ENCODE measurements at regions not wholly inside any gene's neighbourhood (a gene's known extent, or its start where the extent isn't known, plus 50 kb on each side); places are given as distances from the start of the nearest gene placed in this dataset.

GRCh38 chr5:18881615-18882014 is 1106.4 kb downstream of the CDH18 start:
- H3K27me3 Mint-ChIP-seq (ENCODE audit: insufficient read depth), result no peaks in the 10 kb centered on the region
- DNase-seq, result no peak
- no peaks in the 10 kb centered on the region for H3K9me3 Mint-ChIP-seq
- no peak for TF ChIP-seq CTCF (conservative IDR thresholded peaks at IDR 0.05)
- Histone ChIP-seq H3K27ac (ENCODE audit: low read depth, low read length) (no peak overlapping the region), H3K9ac (ENCODE audit: extremely low read depth, low read length, poor library complexity, severe bottlenecking) (no peak overlapping the region), H3K4me1 (ENCODE audit: control insufficient read depth, insufficient read depth, low read length) (no peaks in the 10 kb centered on the region), H3K36me3 (ENCODE audit: control insufficient read depth, insufficient read depth, low read length) (no peaks in the 10 kb centered on the region), H3K4me3 (ENCODE audit: low read length) (no peak overlapping the region), H3K27me3 (ENCODE audit: control insufficient read depth, insufficient read depth, low read length, poor library complexity, severe bottlenecking) (no peaks in the 10 kb centered on the region), H3K9me3 (ENCODE audit: control insufficient read depth, low read length) (no peaks in the 10 kb centered on the region)
- 88% methylated on average over 1 of the region's 1 CpG; no CpG with 5 or more reads in 1 of the 2 experiments for WGBS, 2 experiments (ENCODE audit: insufficient coverage in 1 of 2, insufficient read length in 1 of 2)
- H3K27ac Mint-ChIP-seq, result no peak overlapping the region
- no peaks in the 10 kb centered on the region for H3K4me1 Mint-ChIP-seq
- no peaks in the 10 kb centered on the region for H3K36me3 Mint-ChIP-seq (ENCODE audit: low read depth)
- H3K4me3 Mint-ChIP-seq, result no peak overlapping the region

GRCh38 chr5:18882154-18882553 is 1105.8 kb downstream of the CDH18 start:
- H3K4me3 ChIP-seq (ENCODE audit: low read length), result no peak overlapping the region
- H3K36me3 ChIP-seq (ENCODE audit: control insufficient read depth, insufficient read depth, low read length), result no peaks in the 10 kb centered on the region
- Mint-ChIP-seq H3K4me1 (no peaks in the 10 kb centered on the region), H3K36me3 (ENCODE audit: low read depth) (no peaks in the 10 kb centered on the region), H3K4me3 (no peak overlapping the region), H3K9me3 (no peaks in the 10 kb centered on the region), H3K27ac (no peak overlapping the region), H3K27me3 (ENCODE audit: insufficient read depth) (no peaks in the 10 kb centered on the region)
- H3K27me3 ChIP-seq (ENCODE audit: control insufficient read depth, insufficient read depth, low read length, poor library complexity, severe bottlenecking), result no peaks in the 10 kb centered on the region
- DNase-seq, result no peak
- no peak for TF ChIP-seq CTCF (conservative IDR thresholded peaks at IDR 0.05)
- H3K27ac ChIP-seq (ENCODE audit: low read depth, low read length), result no peak overlapping the region
- H3K9me3 ChIP-seq (ENCODE audit: control insufficient read depth, low read length), result no peaks in the 10 kb centered on the region
- no peaks in the 10 kb centered on the region for H3K4me1 ChIP-seq (ENCODE audit: control insufficient read depth, insufficient read depth, low read length)
- no peak overlapping the region for H3K9ac ChIP-seq (ENCODE audit: extremely low read depth, low read length, poor library complexity, severe bottlenecking)
- WGBS, 2 experiments (ENCODE audit: insufficient coverage in 1 of 2, insufficient read length in 1 of 2), result 90 to 98% methylated on average over 2 of the region's 3 CpGs

GRCh38 chr5:18888821-18889220 is 1099.2 kb downstream of the CDH18 start:
- Mint-ChIP-seq H3K9me3 (peaks cover 11% of the 10 kb centered on the region), H3K27me3 (ENCODE audit: insufficient read depth) (no peaks in the 10 kb centered on the region), H3K27ac (no peak overlapping the region), H3K4me1 (no peaks in the 10 kb centered on the region), H3K4me3 (no peak overlapping the region), H3K36me3 (ENCODE audit: low read depth) (no peaks in the 10 kb centered on the region)
- no peaks in the 10 kb centered on the region for H3K4me1 ChIP-seq (ENCODE audit: control insufficient read depth, insufficient read depth, low read length)
- H3K27ac ChIP-seq (ENCODE audit: low read depth, low read length), result no peak overlapping the region
- DNase-seq, result no peak
- H3K4me3 ChIP-seq (ENCODE audit: low read length), result no peak overlapping the region
- peaks cover 5% of the 10 kb centered on the region for H3K9me3 ChIP-seq (ENCODE audit: control insufficient read depth, low read length)
- no peaks in the 10 kb centered on the region for H3K27me3 ChIP-seq (ENCODE audit: control insufficient read depth, insufficient read depth, low read length, poor library complexity, severe bottlenecking)
- H3K9ac ChIP-seq (ENCODE audit: extremely low read depth, low read length, poor library complexity, severe bottlenecking), result no peak overlapping the region
- H3K36me3 ChIP-seq (ENCODE audit: control insufficient read depth, insufficient read depth, low read length), result no peaks in the 10 kb centered on the region
- TF ChIP-seq CTCF (conservative IDR thresholded peaks at IDR 0.05), result no peak

Data from endodermal cell (in vitro differentiated cells).